ENCODE measurements at regions not wholly inside any gene's neighbourhood (a gene's known extent, or its start where the extent isn't known, plus 50 kb on each side); places are given as distances from the start of the nearest gene placed in this dataset.

GRCh38 chr7:41418337-41418736, 284.6 kb downstream of the INHBA start:
- H3K4me3 ChIP-seq (replicated peaks; ENCODE audit: low read depth, low read length): no peak overlapping the region
- no peak for TF ChIP-seq CTCF (IDR thresholded peaks at IDR 0.05; ENCODE audit: low read depth, low read length, missing control alignments)
- no peak for DNase-seq (ENCODE audit: extremely low read depth, low read depth)

DNA sequence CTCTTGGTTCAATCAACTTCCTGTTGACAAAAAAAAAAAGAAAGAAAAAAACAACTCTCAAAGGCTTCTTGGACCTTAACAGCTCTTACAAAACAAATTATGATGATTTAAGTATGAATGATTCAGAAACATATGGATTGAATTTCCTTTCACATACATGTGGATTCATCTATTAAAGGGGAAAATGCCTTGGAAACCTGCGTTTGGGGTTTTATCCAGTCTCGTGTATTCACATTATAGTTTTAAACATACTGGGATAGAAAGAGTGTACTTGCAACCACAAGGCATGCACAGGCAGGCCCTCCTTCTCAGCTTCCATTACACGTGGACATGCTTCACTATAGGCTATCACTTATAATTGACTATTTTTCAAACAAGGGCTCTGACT, 286.7 kb downstream of the INHBA start:
- TF ChIP-seq CTCF (IDR thresholded peaks at IDR 0.05; ENCODE audit: low read depth, low read length, missing control alignments): no peak

DNA sequence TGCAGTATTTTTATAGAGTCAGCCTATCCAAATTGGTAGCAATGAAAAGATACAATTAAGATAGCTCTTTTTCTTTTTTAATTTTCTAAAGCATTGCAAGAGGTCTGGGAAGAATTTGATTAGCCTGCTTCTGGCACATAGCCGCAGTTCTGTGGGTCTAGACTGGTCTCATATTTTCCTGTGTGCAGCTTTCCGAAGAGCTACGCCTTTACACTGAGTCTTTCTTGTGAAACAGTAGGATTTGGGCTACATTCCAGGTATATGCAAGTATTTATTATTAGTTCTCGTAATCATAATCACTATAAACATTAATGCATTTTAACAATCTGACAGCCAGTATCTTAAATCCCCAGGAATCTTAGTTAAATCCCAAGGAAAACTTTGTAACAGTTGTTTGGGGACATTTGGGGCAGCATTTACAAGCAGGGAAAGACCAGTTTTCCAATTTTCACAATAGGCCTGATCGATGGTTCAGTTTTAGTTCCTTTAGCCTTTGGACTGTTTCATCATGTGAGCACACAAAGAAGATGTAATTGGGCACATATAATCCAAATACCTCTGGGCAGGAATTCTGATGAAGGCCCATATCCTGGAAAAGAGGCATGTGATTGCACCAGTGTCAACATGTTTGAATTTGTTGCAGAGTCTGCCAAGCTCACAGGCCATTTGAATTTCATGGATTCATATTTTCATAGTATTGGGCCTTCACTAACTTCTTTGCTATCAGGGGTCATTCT, 287.3 kb downstream of the INHBA start:
- no peak for TF ChIP-seq CTCF (IDR thresholded peaks at IDR 0.05; ENCODE audit: low read depth, low read length, missing control alignments)
- DNase-seq (ENCODE audit: extremely low read depth, low read depth): no peak
- H3K4me3 ChIP-seq (replicated peaks; ENCODE audit: low read depth, low read length): no peak overlapping the region

More for the DNA sequence above, 286.7 kb downstream of the INHBA start:
- peak; percentile 52 for DNase-seq (ENCODE audit: extremely low read depth, low read depth)
- H3K4me3 ChIP-seq (replicated peaks; ENCODE audit: low read depth, low read length): no peak overlapping the region

- DNase-seq (ENCODE audit: extremely low read depth, low read depth): no peak
- no peak for TF ChIP-seq CTCF (IDR thresholded peaks at IDR 0.05; ENCODE audit: low read depth, low read length, missing control alignments)
- no peak overlapping the region for H3K4me3 ChIP-seq (replicated peaks; ENCODE audit: low read depth, low read length)
Observed at GRCh38 chr7:41415051-41415450, 287.8 kb downstream of the INHBA start.

GRCh38 chr7:41404375-41405074, 298.4 kb downstream of the INHBA start:
- no peak for TF ChIP-seq CTCF (IDR thresholded peaks at IDR 0.05; ENCODE audit: low read depth, low read length, missing control alignments)
- DNase-seq (ENCODE audit: extremely low read depth, low read depth): no peak
- no peak overlapping the region for H3K4me3 ChIP-seq (replicated peaks; ENCODE audit: low read depth, low read length)

DNA sequence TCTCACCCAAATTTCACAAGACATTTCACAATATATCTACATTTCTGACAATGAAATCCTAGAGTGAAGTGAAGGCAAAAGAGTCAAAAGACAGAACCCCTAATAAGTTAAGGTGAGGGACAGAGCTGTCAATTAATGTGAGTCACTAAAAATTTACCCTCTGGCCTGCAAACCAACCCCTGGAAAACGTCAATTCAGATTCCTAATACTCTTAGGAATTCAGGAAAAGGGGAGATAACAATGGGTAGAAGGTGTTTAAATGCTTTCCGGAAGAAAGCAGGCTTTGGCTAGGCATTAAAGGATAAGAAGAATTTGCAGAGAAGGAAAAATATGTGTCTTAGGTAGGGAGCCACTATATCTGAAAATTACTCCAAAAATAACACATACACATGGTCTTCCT, 299.6 kb downstream of the INHBA start:
- no peak for TF ChIP-seq CTCF (IDR thresholded peaks at IDR 0.05; ENCODE audit: low read depth, low read length, missing control alignments)
- no peak overlapping the region for H3K4me3 ChIP-seq (replicated peaks; ENCODE audit: low read depth, low read length)
- DNase-seq (ENCODE audit: extremely low read depth, low read depth): no peak

All from HFF-Myc (cell line).